ENCODE measurements at regions not wholly inside any gene's neighbourhood (a gene's known extent, or its start where the extent isn't known, plus 50 kb on each side); places are given as distances from the start of the nearest gene placed in this dataset.

DNA sequence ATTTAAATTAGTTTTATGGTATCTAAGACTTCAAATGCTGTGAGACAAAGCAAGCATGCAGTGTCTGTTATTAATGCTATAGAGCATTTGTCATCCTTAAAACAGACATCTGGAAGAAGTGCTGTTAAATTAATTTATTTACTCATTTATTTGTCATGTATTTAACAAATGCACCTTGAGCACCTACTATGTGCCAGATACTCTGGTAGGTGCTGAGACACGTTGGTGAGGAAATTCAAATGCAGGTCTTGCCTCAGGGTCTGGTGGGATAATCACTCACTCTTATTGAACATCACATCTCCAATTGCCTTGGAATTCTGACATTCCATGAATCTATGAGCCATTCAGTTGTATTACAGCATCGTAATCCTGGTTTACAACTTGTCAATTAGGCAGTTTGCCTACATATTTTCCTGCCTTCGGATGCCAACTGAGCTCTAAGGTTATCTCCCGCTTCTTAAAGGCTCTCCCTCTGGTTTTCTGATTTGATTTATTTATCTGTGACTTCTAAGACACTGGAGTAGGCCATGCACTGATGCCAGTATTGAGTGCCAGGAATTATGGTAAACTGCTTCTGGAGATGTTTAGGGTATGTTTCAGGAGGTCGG lies 56.0 kb upstream of the RPS23 start:
- Mint-ChIP-seq H3K27me3 (no peaks in the 10 kb centered on the region), H3K27ac (no peak overlapping the region), H3K9me3 (no peaks in the 10 kb centered on the region), H3K36me3 (ENCODE audit: low read depth) (no peaks in the 10 kb centered on the region), H3K4me3 (no peak overlapping the region), H3K4me1 (ENCODE audit: low read depth) (no peaks in the 10 kb centered on the region)
- ChIA-PET CTCF (interaction anchor here (5.1 kb wide), 1 partner anchor 16 kb away, joined by 24 read pairs; no protein-coding TSS in a partner anchor), POLR2A (no interaction called here)
- ATAC-seq (no peak), DNase-seq (no peak)
- intact Hi-C loops (cut with micrococcal nuclease): no loop called here
- TF ChIP-seq, protein P1, sequence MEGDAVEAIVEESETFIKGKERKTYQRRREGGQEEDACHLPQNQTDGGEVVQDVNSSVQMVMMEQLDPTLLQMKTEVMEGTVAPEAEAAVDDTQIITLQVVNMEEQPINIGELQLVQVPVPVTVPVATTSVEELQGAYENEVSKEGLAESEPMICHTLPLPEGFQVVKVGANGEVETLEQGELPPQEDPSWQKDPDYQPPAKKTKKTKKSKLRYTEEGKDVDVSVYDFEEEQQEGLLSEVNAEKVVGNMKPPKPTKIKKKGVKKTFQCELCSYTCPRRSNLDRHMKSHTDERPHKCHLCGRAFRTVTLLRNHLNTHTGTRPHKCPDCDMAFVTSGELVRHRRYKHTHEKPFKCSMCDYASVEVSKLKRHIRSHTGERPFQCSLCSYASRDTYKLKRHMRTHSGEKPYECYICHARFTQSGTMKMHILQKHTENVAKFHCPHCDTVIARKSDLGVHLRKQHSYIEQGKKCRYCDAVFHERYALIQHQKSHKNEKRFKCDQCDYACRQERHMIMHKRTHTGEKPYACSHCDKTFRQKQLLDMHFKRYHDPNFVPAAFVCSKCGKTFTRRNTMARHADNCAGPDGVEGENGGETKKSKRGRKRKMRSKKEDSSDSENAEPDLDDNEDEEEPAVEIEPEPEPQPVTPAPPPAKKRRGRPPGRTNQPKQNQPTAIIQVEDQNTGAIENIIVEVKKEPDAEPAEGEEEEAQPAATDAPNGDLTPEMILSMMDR (IDR thresholded peaks at IDR 0.05): no peak

DNA sequence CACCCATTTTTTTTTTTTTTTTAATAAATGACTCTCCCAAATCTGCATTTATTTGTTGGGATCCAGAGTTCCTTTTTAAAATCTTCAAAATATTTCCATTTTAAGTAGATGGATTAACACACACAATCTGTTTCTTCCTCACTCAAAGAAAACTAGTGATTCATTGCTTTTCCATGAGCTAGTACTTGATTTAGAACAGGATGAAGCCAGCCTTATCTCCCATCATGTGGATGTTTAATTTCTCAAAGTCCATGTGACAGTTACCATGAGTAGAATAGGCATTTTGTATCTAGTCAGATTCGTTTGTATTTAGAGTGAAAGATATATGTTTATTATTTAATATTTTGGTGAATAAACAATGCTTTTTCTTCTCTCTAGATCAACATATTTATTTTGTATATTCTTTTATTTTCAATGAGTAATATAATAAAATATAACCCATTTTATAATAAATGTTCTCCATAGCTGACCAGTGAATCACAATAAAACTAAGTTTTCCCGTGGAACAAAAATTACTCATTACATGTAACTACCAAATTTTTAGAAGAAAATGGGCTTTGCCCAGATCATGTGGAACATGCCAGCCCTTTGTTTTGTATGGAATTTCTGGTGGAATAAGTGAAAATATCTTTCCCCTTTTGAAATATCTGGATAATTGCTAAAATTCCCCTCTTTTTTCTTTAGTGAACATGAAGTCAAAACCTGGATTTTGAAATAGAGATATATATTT lies 54.9 kb upstream of the RPS23 start:
- intact Hi-C loops (cut with micrococcal nuclease): no loop called here
- Mint-ChIP-seq H3K9me3 (peaks cover 3% of the 10 kb centered on the region), H3K27ac (no peak overlapping the region), H3K4me3 (no peak overlapping the region), H3K4me1 (ENCODE audit: low read depth) (no peaks in the 10 kb centered on the region), H3K27me3 (no peaks in the 10 kb centered on the region), H3K36me3 (ENCODE audit: low read depth) (no peaks in the 10 kb centered on the region)
- no peak for DNase-seq
- CTCF ChIA-PET: interaction anchor here (1.0 kb wide), 1 partner anchor 16 kb away, joined by 3 read pairs; no protein-coding TSS in a partner anchor
- POLR2A ChIA-PET: no interaction called here
- ATAC-seq: no peak
- TF ChIP-seq, protein P1 (IDR thresholded peaks at IDR 0.05): no peak

DNA sequence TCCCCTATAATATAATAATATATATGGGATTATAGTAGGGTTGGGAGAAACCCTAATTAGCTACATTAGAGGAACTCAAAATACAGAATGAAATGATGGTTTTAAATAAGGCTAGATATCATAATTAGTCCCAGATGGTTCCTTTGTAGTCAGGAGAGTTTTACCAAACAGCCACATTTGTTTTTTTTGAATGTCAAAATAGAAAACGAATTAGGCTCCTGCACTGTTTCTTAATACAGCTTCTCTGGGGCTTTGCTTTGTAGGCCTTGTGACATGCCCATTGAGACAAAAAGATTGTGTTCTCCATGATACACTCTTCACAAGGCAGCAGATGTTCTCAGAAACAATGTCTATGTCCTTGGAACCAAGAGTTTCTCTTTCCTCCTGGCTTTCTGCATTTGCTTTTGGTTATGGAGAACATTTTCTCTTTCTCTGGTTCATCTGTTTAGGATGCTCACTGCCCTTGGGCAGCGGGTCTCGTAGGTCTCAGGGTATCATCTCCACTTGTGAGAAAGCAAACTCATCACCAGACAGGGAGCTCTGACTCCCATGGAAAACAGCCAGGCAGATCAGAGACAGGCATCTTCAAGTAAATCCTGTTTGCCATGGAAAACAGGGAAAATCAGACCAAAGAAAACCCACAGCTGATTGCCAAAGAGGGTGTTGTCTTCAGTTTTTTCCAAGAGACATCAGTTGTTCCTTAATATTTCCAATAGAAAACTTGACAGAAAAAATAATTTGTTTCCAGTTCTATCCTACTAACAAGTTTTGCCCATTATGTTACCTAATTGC lies 54.1 kb upstream of the RPS23 start:
- intact Hi-C loops (cut with micrococcal nuclease): no loop called here
- DNase-seq: no peak
- ATAC-seq: no peak
- CTCF ChIA-PET: interaction anchor here (1.0 kb wide), 2 partner anchors 17 to 20 kb away, joined by 3 to 4 read pairs; no protein-coding TSS in a partner anchor
- POLR2A ChIA-PET: no interaction called here
- H3K4me1 Mint-ChIP-seq (ENCODE audit: low read depth): no peaks in the 10 kb centered on the region
- no peak overlapping the region for H3K27ac Mint-ChIP-seq
- no peaks in the 10 kb centered on the region for H3K27me3 Mint-ChIP-seq
- peaks cover 3% of the 10 kb centered on the region for H3K9me3 Mint-ChIP-seq
- TF ChIP-seq, protein P1 (IDR thresholded peaks at IDR 0.05): no peak
- no peak overlapping the region for H3K4me3 Mint-ChIP-seq
- H3K36me3 Mint-ChIP-seq (ENCODE audit: low read depth): no peaks in the 10 kb centered on the region

DNA sequence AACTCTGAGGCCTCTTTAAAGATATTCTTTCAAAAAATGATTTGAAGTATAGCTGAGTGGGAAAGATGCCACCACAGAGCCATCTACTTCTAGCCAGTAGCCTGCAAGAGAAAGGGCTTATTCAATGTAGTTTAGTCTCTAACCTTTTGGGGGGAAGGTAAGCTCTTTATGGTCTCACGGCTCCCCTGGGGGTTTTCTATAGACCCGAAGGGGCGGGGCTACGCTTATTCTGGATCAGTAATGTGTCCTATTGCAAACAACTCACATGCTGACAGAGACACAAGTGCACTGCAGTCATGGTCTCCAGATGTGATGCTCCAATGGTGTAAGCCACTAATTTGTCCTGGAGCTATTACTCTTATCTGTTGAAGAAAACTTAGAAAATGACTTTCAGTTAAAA lies 53.4 kb upstream of the RPS23 start:
- Mint-ChIP-seq H3K27ac (no peak overlapping the region), H3K27me3 (no peaks in the 10 kb centered on the region), H3K4me3 (no peak overlapping the region), H3K9me3 (peaks cover 3% of the 10 kb centered on the region), H3K4me1 (ENCODE audit: low read depth) (no peaks in the 10 kb centered on the region), H3K36me3 (ENCODE audit: low read depth) (no peaks in the 10 kb centered on the region)
- DNase-seq: no peak
- intact Hi-C loops (cut with micrococcal nuclease): no loop called here
- POLR2A ChIA-PET: no interaction called here
- no peak for ATAC-seq
- CTCF ChIA-PET: interaction anchor here (0.8 to 1.0 kb wide), 2 partner anchors 21 to 1233 kb away, joined by 3 to 4 read pairs; no protein-coding TSS in a partner anchor
- TF ChIP-seq, protein P1 (IDR thresholded peaks at IDR 0.05): no peak
